ENCODE measurements at regions not wholly inside any gene's neighbourhood (a gene's known extent, or its start where the extent isn't known, plus 50 kb on each side); places are given as distances from the start of the nearest gene placed in this dataset.

GRCh38 chr13:109693213-109693612, 93.2 kb downstream of the IRS2 start:
- TF ChIP-seq CTCF (IDR thresholded peaks at IDR 0.05; ENCODE audit: borderline replicate concordance, extremely low read depth, low read length, poor library complexity, severe bottlenecking) = no peak
- TF ChIP-seq EZH2 (IDR thresholded peaks at IDR 0.05; ENCODE audit: borderline replicate concordance, low read depth, low read length, severe bottlenecking) = no peak

Measured in DND-41 (cell line).